B cell (primary cell): ENCODE measurements at regions not wholly inside any gene's neighbourhood (a gene's known extent, or its start where the extent isn't known, plus 50 kb on each side); places are given as distances from the start of the nearest gene placed in this dataset.

Source experiments
- ATAC-seq: fragments of 200-7000 bp; cut with Tn5 transposase; one replicate; pipeline ENCODE4 v1.10.0; 2021; ENCODE audit warnings: low read depth, mild to moderate bottlenecking, moderate number of reproducible peaks, moderate library complexity
- CTCF ChIA-PET: fragments of 350-600 bp; sonication (Branson Sonifier 250); formaldehyde crosslinking; loops from one replicate; lab custom pipeline; 2021; ENCODE audit warnings: antibody characterized with exemption, inconsistent platforms; lab: Charles Lee
- POLR2A ChIA-PET: fragments of 350-600 bp; sonication (Branson Sonifier 250); formaldehyde crosslinking; loops from one replicate; lab custom pipeline; 2021; ENCODE audit warnings: antibody characterized with exemption; lab: Charles Lee
- DNase-seq: peaks from one replicate; pipeline ENCODE4 v3.0.0; 2013
- H2AFZ ChIP-seq: 2 replicates; pipeline ENCODE4 v1.6.1; 2012; ENCODE audit warnings: mild to moderate bottlenecking, low read depth, low read length; ENCODE audit not compliant: insufficient read depth, poor library complexity, severe bottlenecking
- H3K27ac ChIP-seq, 2 donors: 1 replicate in 1 of 2; 2 replicates in 1 of 2; pipeline ENCODE4 v1.5.1; 2012 to 2013; ENCODE audit warnings: low read length in 2 of 2, mild to moderate bottlenecking in 2 of 2, moderate library complexity in 1 of 2
- H3K27me3 ChIP-seq, 4 experiments: fragments of 200-600 bp in 1 of 4; sonication (generic) in 1 of 4; replicated peaks in 1 of 4; 1 replicate in 2 of 4; 2 replicates in 2 of 4; pipeline versions ENCODE4 v1.6.1 to v1.7.0; 2013 to 2016; ENCODE audit warnings: low read length in 3 of 4, mild to moderate bottlenecking in 2 of 4, mixed read lengths in 1 of 4, moderate library complexity in 1 of 4; ENCODE audit not compliant: insufficient read depth in 4 of 4, control insufficient read depth in 3 of 4; ENCODE audit errors: control extremely low read depth in 1 of 4
- H3K36me3 ChIP-seq, 2 experiments: replicated peaks in 1 of 2; 1 replicate in 1 of 2; 2 replicates in 1 of 2; pipeline versions ENCODE4 v1.6.1 to v1.7.1; 2013; ENCODE audit warnings: low read length in 1 of 2; ENCODE audit not compliant: insufficient read depth in 2 of 2, control insufficient read depth in 1 of 2; ENCODE audit errors: control extremely low read depth in 1 of 2, extremely low read depth in 1 of 2
- H3K4me1 ChIP-seq, 2 donors: fragments of 200-600 bp in 1 of 2; sonication (generic) in 1 of 2; 1 replicate in 1 of 2; 2 replicates in 1 of 2; pipeline versions ENCODE4 v1.5.1 to v1.6.1; 2013 to 2017; ENCODE audit warnings: low read length in 2 of 2; ENCODE audit not compliant: control insufficient read depth in 2 of 2, insufficient read depth in 2 of 2
- H3K4me2 ChIP-seq: replicated peaks from 2 replicates; pipeline ENCODE3; 2012; ENCODE audit warnings: mild to moderate bottlenecking, low read depth, low read length; ENCODE audit not compliant: poor library complexity, severe bottlenecking
- H3K4me3 ChIP-seq, 5 experiments: fragments of 200-600 bp in 1 of 5; sonication (generic) in 1 of 5; 1 replicate in 3 of 5; 2 replicates in 2 of 5; pipeline versions ENCODE4 v1.5.1 to v1.7.0; 2011 to 2016; ENCODE audit warnings: low read length in 4 of 5, mild to moderate bottlenecking in 4 of 5, low read depth in 2 of 5, control low read depth in 1 of 5, moderate library complexity in 1 of 5; ENCODE audit not compliant: insufficient read depth in 1 of 5; ENCODE audit errors: control extremely low read depth in 1 of 5, extremely low read depth in 1 of 5
- H3K79me2 ChIP-seq: fragments of 200-600 bp; sonication (generic); one replicate; pipeline ENCODE4 v1.6.0; 2016; ENCODE audit warnings: low read length; ENCODE audit not compliant: control insufficient read depth, insufficient read depth
- H3K9ac ChIP-seq: fragments of 200-600 bp; sonication (generic); 2 replicates; pipeline ENCODE4 v1.6.1; 2017; ENCODE audit warnings: mild to moderate bottlenecking, low read length, moderate library complexity
- H3K9me3 ChIP-seq, 3 donors: one replicate each; pipeline versions ENCODE4 v1.6.1 to v1.7.1; 2013; ENCODE audit warnings: low read length in 2 of 3; ENCODE audit not compliant: control insufficient read depth in 2 of 3, insufficient read depth in 1 of 3; ENCODE audit errors: control extremely low read depth in 1 of 3
- H4K20me1 ChIP-seq: 2 replicates; pipeline ENCODE4 v1.6.0; 2012; ENCODE audit warnings: mild to moderate bottlenecking, low read length; ENCODE audit not compliant: insufficient read depth, control insufficient read depth, poor library complexity, severe bottlenecking
- H3K27ac Mint-ChIP-seq: one replicate; pipeline ENCODE4 v1.8.0; 2021; ENCODE audit warnings: mixed read lengths
- H3K27me3 Mint-ChIP-seq: one replicate; pipeline ENCODE4 v1.8.0; 2021; ENCODE audit warnings: mixed read lengths
- H3K4me1 Mint-ChIP-seq: one replicate; pipeline ENCODE4 v1.8.0; 2021; ENCODE audit warnings: mixed read lengths
- H3K4me3 Mint-ChIP-seq: one replicate; pipeline ENCODE4 v1.8.0; 2021; ENCODE audit warnings: mixed read lengths
- H3K9me3 Mint-ChIP-seq: one replicate; pipeline ENCODE4 v1.8.0; 2022; ENCODE audit warnings: mixed read lengths; ENCODE audit not compliant: insufficient read depth
- CTCF ChIP-seq: fragments of 200-600 bp; IDR thresholded peaks from one replicate; pipeline ENCODE4 v1.8.0; 2022; ENCODE audit warnings: antibody characterized with exemption, mild to moderate bottlenecking
- EZH2 ChIP-seq: IDR thresholded peaks from 2 replicates; pipeline ENCODE4 v1.6.1; 2012; ENCODE audit warnings: borderline replicate concordance, low read depth, mild to moderate bottlenecking, moderate library complexity, low read length; ENCODE audit not compliant: insufficient read depth, poor library complexity, severe bottlenecking
- WGBS: methylation state at CpG from one replicate; pipeline ENCODE4 v1.1.5; 2013; ENCODE audit warnings: missing lambda C conversion rate; ENCODE audit not compliant: insufficient coverage; 5-methylcytosine and 5-hydroxymethylcytosine counted together
- intact Hi-C: fragments of 100-400 bp; cut with micrococcal nuclease; formaldehyde crosslinking; loops from one replicate; pipeline ENCODE4 v1.10.0; 2022

DNA sequence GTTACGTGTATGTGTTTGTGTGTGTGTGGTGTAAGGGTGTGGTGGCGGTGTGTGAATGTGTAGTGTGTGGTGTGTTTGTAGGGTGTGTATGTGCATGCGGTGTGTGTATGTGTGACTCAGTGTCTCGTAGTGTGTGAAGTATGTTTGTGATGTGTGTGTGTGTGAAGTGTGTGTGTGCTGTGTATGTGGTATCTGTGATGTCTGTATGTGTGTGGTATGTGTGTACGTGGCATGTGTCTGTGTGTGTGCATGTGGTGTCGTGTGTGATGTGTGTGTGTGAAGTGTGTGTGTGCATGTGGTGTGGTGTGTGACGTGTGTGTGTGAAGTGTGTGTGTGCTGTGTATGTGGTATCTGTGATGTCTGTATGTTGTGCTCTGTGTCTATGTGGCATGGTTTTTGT, 339.4 kb downstream of the MTRR start:
- no peak overlapping the region for H2AFZ ChIP-seq
- ChIA-PET CTCF (no interaction called here), POLR2A (no interaction called here)
- Mint-ChIP-seq H3K27ac (no peak overlapping the region), H3K4me1 (no peaks in the 10 kb centered on the region), H3K9me3 (peaks cover 4% of the 10 kb centered on the region), H3K4me3 (no peak overlapping the region), H3K27me3 (no peaks in the 10 kb centered on the region)
- WGBS, result 98% methylated on average over 7 of the region's 7 CpGs
- no peak overlapping the region for H3K4me2 ChIP-seq
- intact Hi-C loops, result no loop called here
- peaks cover 0 to 6% (median 3%) of the 10 kb centered on the region in 3 donors for H3K9me3 ChIP-seq
- no peaks in the 10 kb centered on the region for H4K20me1 ChIP-seq
- no peaks in the 10 kb centered on the region for H3K79me2 ChIP-seq
- H3K4me3 ChIP-seq, result no peak overlapping the region
- no peak overlapping the region for H3K9ac ChIP-seq
- DNase-seq (no peak), ATAC-seq (no peak)
- H3K27me3 ChIP-seq, result no peaks in the 10 kb centered on the region
- no peaks in the 10 kb centered on the region for H3K36me3 ChIP-seq
- H3K27ac ChIP-seq, result no peak overlapping the region
- no peak for TF ChIP-seq EZH2
- no peak for TF ChIP-seq CTCF
- no peaks in the 10 kb centered on the region for H3K4me1 ChIP-seq

GRCh38 chr5:8209500-8209899, 340.6 kb downstream of the MTRR start:
- CTCF ChIA-PET, result no interaction called here
- POLR2A ChIA-PET, result no interaction called here
- WGBS, result 57% methylated on average over 1 of the region's 5 CpGs
- no peak overlapping the region for H3K27ac ChIP-seq
- no peaks in the 10 kb centered on the region for H3K79me2 ChIP-seq
- H3K9me3 ChIP-seq, result peaks cover 0 to 5% (median 3%) of the 10 kb centered on the region in 3 donors
- no peak overlapping the region for H3K4me2 ChIP-seq
- no peak for ATAC-seq
- Mint-ChIP-seq H3K27me3 (no peaks in the 10 kb centered on the region), H3K4me3 (no peak overlapping the region), H3K27ac (no peak overlapping the region), H3K4me1 (no peaks in the 10 kb centered on the region), H3K9me3 (peaks cover 2% of the 10 kb centered on the region)
- TF ChIP-seq EZH2 (no peak), CTCF (no peak)
- no peaks in the 10 kb centered on the region for H3K4me1 ChIP-seq
- H4K20me1 ChIP-seq, result no peaks in the 10 kb centered on the region
- H2AFZ ChIP-seq, result no peak overlapping the region
- no peak overlapping the region for H3K4me3 ChIP-seq
- no peaks in the 10 kb centered on the region for H3K27me3 ChIP-seq
- no peaks in the 10 kb centered on the region for H3K36me3 ChIP-seq
- intact Hi-C loops, result no loop called here
- no peak for DNase-seq
- no peak overlapping the region for H3K9ac ChIP-seq
